Right lobe of liver (tissue), 6 donors: ENCODE measurements at regions not wholly inside any gene's neighbourhood (a gene's known extent, or its start where the extent isn't known, plus 50 kb on each side); places are given as distances from the start of the nearest gene placed in this dataset.

Experiments
- ATAC-seq, 4 donors: fragments of 200-7000 bp; cut with Tn5 transposase; one replicate each; pipeline ENCODE4 v1.9.1; 2020; ENCODE audit warnings: mild to moderate bottlenecking in 4 of 4, moderate library complexity in 4 of 4
- DNase-seq, 3 donors: peaks; one replicate each; pipeline ENCODE4 v3.0.0-alpha.2; 2020
- H3K27ac ChIP-seq, 3 donors: fragments of 200-600 bp; one replicate each; pipeline ENCODE4 v1.8.0; 2022
- H3K27me3 ChIP-seq, 2 donors: fragments of 200-600 bp; one replicate each; pipeline ENCODE4 v1.8.0; 2022
- H3K36me3 ChIP-seq, 4 donors: fragments of 200-600 bp; sonication (generic) in 1 of 4; one replicate each; pipeline versions ENCODE4 v1.5.1 to v1.8.0; 2017 to 2022; ENCODE audit warnings: control low read depth in 1 of 4
- H3K4me1 ChIP-seq, 4 donors: fragments of 200-600 bp; sonication (generic) in 1 of 4; one replicate each; pipeline versions ENCODE4 v1.5.1 to v1.8.0; 2017 to 2022; ENCODE audit warnings: control low read depth in 1 of 4
- H3K4me3 ChIP-seq, 3 donors: fragments of 200-600 bp; one replicate each; pipeline ENCODE4 v1.8.0; 2022
- H3K9me3 ChIP-seq, 4 donors: fragments of 200-600 bp; sonication (generic) in 1 of 4; one replicate each; pipeline versions ENCODE4 v1.5.1 to v1.8.0; 2017 to 2022; ENCODE audit warnings: control low read depth in 1 of 4
- POLR2A ChIP-seq: fragments of 450-650 bp; IDR thresholded peaks from one replicate; pipeline ENCODE4 v1.6.1; 2017; ENCODE audit warnings: antibody characterized with exemption, mild to moderate bottlenecking
- WGBS: methylation state at CpG from one replicate; pipeline ENCODE4 v1.1.6; 2018; ENCODE audit warnings: low coverage, low lambda C conversion rate; ENCODE audit not compliant: insufficient coverage; ENCODE audit errors: missing lambda C conversion rate; 5-methylcytosine and 5-hydroxymethylcytosine counted together
- intact Hi-C, 2 donors: fragments of 100-400 bp; cut with DNase I; formaldehyde crosslinking; loops; one replicate each; pipeline versions ENCODE4 v1.11.2 to v1.14.1; 2022
- TF ChIP-seq, protein P1 (sequence below), 4 donors: fragments of 200-600 bp in 3 of 4; fragments of 450-650 bp in 1 of 4; IDR thresholded peaks; one replicate each; pipeline versions ENCODE4 v1.5.1 to v1.8.0; 2016 to 2022; ENCODE audit warnings: antibody characterized with exemption in 4 of 4, mild to moderate bottlenecking in 2 of 4
- donor health status: DM: no; HTN: yes; CAD: no.
- donor health status: DM: no; HTN: no; CAD: no.
- donor health status: DM: no; HTN: no; CAD: no.
- donor health status: DM: no; HTN: yes; CAD: no.
- donor health status: DM: no; HTN: yes; CAD: no.

GRCh38 chr2:188181067-188181838, 110.4 kb upstream of the GULP1 start:
- WGBS: 31% methylated on average over 5 of the region's 5 CpGs

GRCh38 chr2:188181884-188182283, 109.8 kb upstream of the GULP1 start:
- DNase-seq (no peak), ATAC-seq (no peak)
- WGBS: 50% methylated on average over 1 of the region's 1 CpG
- Histone ChIP-seq H3K27me3 (no peaks in the 10 kb centered on the region), H3K4me1 (no peaks in the 10 kb centered on the region), H3K36me3 (no peaks in the 10 kb centered on the region), H3K4me3 (no peak overlapping the region), H3K27ac (no peak overlapping the region), H3K9me3 (no peaks in the 10 kb centered on the region)
- intact Hi-C loops: no loop called here
- no peak for TF ChIP-seq POLR2A
- TF ChIP-seq, protein P1, sequence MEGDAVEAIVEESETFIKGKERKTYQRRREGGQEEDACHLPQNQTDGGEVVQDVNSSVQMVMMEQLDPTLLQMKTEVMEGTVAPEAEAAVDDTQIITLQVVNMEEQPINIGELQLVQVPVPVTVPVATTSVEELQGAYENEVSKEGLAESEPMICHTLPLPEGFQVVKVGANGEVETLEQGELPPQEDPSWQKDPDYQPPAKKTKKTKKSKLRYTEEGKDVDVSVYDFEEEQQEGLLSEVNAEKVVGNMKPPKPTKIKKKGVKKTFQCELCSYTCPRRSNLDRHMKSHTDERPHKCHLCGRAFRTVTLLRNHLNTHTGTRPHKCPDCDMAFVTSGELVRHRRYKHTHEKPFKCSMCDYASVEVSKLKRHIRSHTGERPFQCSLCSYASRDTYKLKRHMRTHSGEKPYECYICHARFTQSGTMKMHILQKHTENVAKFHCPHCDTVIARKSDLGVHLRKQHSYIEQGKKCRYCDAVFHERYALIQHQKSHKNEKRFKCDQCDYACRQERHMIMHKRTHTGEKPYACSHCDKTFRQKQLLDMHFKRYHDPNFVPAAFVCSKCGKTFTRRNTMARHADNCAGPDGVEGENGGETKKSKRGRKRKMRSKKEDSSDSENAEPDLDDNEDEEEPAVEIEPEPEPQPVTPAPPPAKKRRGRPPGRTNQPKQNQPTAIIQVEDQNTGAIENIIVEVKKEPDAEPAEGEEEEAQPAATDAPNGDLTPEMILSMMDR (IDR thresholded peaks at IDR 0.05): no peak

More at GRCh38 chr2:188181067-188181838, 110.4 kb upstream of the GULP1 start:
- intact Hi-C loops: no loop called here
- no peak for DNase-seq
- no peaks in the 10 kb centered on the region for H3K36me3 ChIP-seq
- ATAC-seq: no peak
- H3K27ac ChIP-seq: no peak overlapping the region
- no peak for TF ChIP-seq POLR2A
- TF ChIP-seq, protein P1 (IDR thresholded peaks at IDR 0.05): no peak
- H3K27me3 ChIP-seq: no peaks in the 10 kb centered on the region
- H3K9me3 ChIP-seq: no peaks in the 10 kb centered on the region
- H3K4me1 ChIP-seq: no peaks in the 10 kb centered on the region
- no peak overlapping the region for H3K4me3 ChIP-seq

- Histone ChIP-seq H3K4me1 (no peaks in the 10 kb centered on the region), H3K27me3 (no peaks in the 10 kb centered on the region), H3K4me3 (no peak overlapping the region), H3K27ac (no peak overlapping the region), H3K36me3 (no peaks in the 10 kb centered on the region), H3K9me3 (no peaks in the 10 kb centered on the region)
- TF ChIP-seq, protein P1 (IDR thresholded peaks at IDR 0.05): no peak
- no peak for TF ChIP-seq POLR2A
- no peak for DNase-seq
- intact Hi-C loops: no loop called here
- no peak for ATAC-seq
Measured at GRCh38 chr2:188187726-188188125, 103.9 kb upstream of the GULP1 start.

DNA sequence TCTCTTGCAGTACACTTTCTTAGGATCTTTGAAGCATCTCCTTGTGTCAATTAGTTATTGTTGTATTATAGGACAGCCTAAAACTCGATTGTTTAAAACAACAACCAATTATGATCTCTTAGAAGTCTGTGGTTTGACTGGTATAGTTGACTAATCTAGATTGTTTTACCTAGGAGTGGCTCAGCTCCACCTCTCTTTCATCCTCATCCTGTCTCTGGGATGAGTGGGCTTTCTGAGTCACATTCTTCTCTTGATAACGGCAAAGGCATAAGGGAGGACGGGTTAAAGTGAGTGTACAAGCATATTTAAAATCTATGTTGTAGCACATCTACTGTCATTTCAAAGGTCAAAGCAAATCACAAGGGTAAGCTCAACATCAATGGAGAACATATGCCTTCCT, 102.3 kb upstream of the GULP1 start:
- Histone ChIP-seq H3K4me1 (no peaks in the 10 kb centered on the region), H3K36me3 (no peaks in the 10 kb centered on the region), H3K9me3 (no peaks in the 10 kb centered on the region), H3K27me3 (no peaks in the 10 kb centered on the region), H3K27ac (no peak overlapping the region), H3K4me3 (no peak overlapping the region)
- ATAC-seq (no peak), DNase-seq (no peak)
- TF ChIP-seq, protein P1 (IDR thresholded peaks at IDR 0.05): no peak
- no peak for TF ChIP-seq POLR2A
- intact Hi-C loops: no loop called here
- 42% methylated on average over 3 of the region's 3 CpGs for WGBS
